H9 (cell line): ENCODE measurements at regions not wholly inside any gene's neighbourhood (a gene's known extent, or its start where the extent isn't known, plus 50 kb on each side); places are given as distances from the start of the nearest gene placed in this dataset.

Experiments
- DNase-seq: peaks from one replicate; pipeline ENCODE4 v3.0.0-alpha.2; 2017
- H2AFZ ChIP-seq: one replicate; pipeline ENCODE4 v1.6.1; 2013; ENCODE audit warnings: mild to moderate bottlenecking, low read length, control low read depth, moderate library complexity
- H2AK5ac ChIP-seq: 2 replicates; pipeline ENCODE4 v1.6.1; 2013; ENCODE audit warnings: low read length, control low read depth, mixed read lengths; ENCODE audit not compliant: insufficient read length
- H2BK120ac ChIP-seq: one replicate; pipeline ENCODE4 v1.6.1; 2013; ENCODE audit warnings: low read depth, mild to moderate bottlenecking, low read length, control low read depth, inconsistent platforms; ENCODE audit not compliant: poor library complexity, severe bottlenecking
- H2BK12ac ChIP-seq: 2 replicates; pipeline ENCODE4 v1.6.1; 2013; ENCODE audit warnings: low read length, control low read depth, mixed read lengths, low read depth; ENCODE audit not compliant: insufficient read length
- H2BK15ac ChIP-seq: 2 replicates; pipeline ENCODE4 v1.6.1; 2013; ENCODE audit warnings: low read depth, low read length, control low read depth
- H2BK20ac ChIP-seq: one replicate; pipeline ENCODE4 v1.6.1; 2013; ENCODE audit warnings: low read depth, mild to moderate bottlenecking, low read length, control low read depth, inconsistent platforms; ENCODE audit not compliant: poor library complexity, severe bottlenecking
- H2BK5ac ChIP-seq: 2 replicates; pipeline ENCODE4 v1.6.1; 2013; ENCODE audit warnings: low read length, control low read depth, mixed read lengths; ENCODE audit not compliant: insufficient read length
- H3K14ac ChIP-seq: 2 replicates; pipeline ENCODE4 v1.6.1; 2013; ENCODE audit warnings: low read length, control low read depth; ENCODE audit not compliant: insufficient read depth
- H3K18ac ChIP-seq: 2 replicates; pipeline ENCODE4 v1.6.1; 2013; ENCODE audit warnings: low read depth, mild to moderate bottlenecking, mixed read lengths, low read length, control low read depth; ENCODE audit not compliant: insufficient read length
- H3K23ac ChIP-seq: 2 replicates; pipeline ENCODE4 v1.6.1; 2013; ENCODE audit warnings: low read length, control low read depth, mixed read lengths, low read depth; ENCODE audit not compliant: insufficient read length
- H3K23me2 ChIP-seq: 2 replicates; pipeline ENCODE4 v1.6.1; 2013; ENCODE audit warnings: low read depth, mild to moderate bottlenecking, mixed read lengths, low read length, control low read depth; ENCODE audit not compliant: insufficient read length, poor library complexity, severe bottlenecking
- H3K27ac ChIP-seq: 2 replicates; pipeline ENCODE4 v1.5.1; 2013; ENCODE audit warnings: low read length, control low read depth, mixed read lengths, low read depth; ENCODE audit not compliant: insufficient read length
- H3K27me3 ChIP-seq: 2 replicates; pipeline ENCODE4 v1.6.1; 2013; ENCODE audit warnings: low read length, control low read depth, inconsistent platforms; ENCODE audit not compliant: insufficient read depth
- H3K4ac ChIP-seq: 2 replicates; pipeline ENCODE4 v1.6.1; 2013; ENCODE audit warnings: low read depth, mild to moderate bottlenecking, control low read depth, inconsistent platforms, low read length, moderate library complexity
- H3K4me1 ChIP-seq: 2 replicates; pipeline ENCODE4 v1.6.1; 2013; ENCODE audit warnings: low read length, control low read depth, inconsistent platforms; ENCODE audit not compliant: insufficient read depth
- H3K4me2 ChIP-seq: 2 replicates; pipeline ENCODE4 v1.6.1; 2013; ENCODE audit warnings: low read length, control low read depth, mixed read lengths; ENCODE audit not compliant: insufficient read length, insufficient read depth
- H3K56ac ChIP-seq: 2 replicates; pipeline ENCODE4 v1.6.1; 2013; ENCODE audit warnings: low read depth, mild to moderate bottlenecking, mixed read lengths, low read length, control low read depth; ENCODE audit not compliant: insufficient read length
- H3K79me1 ChIP-seq: 2 replicates; pipeline ENCODE4 v1.6.1; 2013; ENCODE audit warnings: low read depth, mild to moderate bottlenecking, moderate library complexity, low read length, control low read depth, inconsistent platforms; ENCODE audit not compliant: insufficient read depth, poor library complexity, severe bottlenecking
- H3K79me2 ChIP-seq: 2 replicates; pipeline ENCODE4 v1.6.1; 2013; ENCODE audit warnings: low read length, control low read depth, inconsistent platforms; ENCODE audit not compliant: insufficient read depth
- H3K9ac ChIP-seq: 2 replicates; pipeline ENCODE4 v1.6.1; 2013; ENCODE audit warnings: low read length, control low read depth, mixed read lengths; ENCODE audit not compliant: insufficient read length; ENCODE audit errors: extremely low read depth
- H3K9me3 ChIP-seq: one replicate; pipeline ENCODE4 v1.6.1; 2013; ENCODE audit warnings: low read depth, low read length, inconsistent platforms; ENCODE audit not compliant: control insufficient read depth
- H3T11ph ChIP-seq: one replicate; pipeline ENCODE4 v1.6.1; 2013; ENCODE audit warnings: mild to moderate bottlenecking, low read length, control low read depth, inconsistent platforms
- H4K20me1 ChIP-seq: one replicate; pipeline ENCODE4 v1.6.1; 2013; ENCODE audit not compliant: control insufficient read depth, insufficient read length, insufficient read depth
- H4K5ac ChIP-seq: 2 replicates; pipeline ENCODE4 v1.6.1; 2013; ENCODE audit warnings: low read depth, mild to moderate bottlenecking, mixed read lengths, low read length, control low read depth; ENCODE audit not compliant: insufficient read length
- H4K8ac ChIP-seq: replicated peaks from 2 replicates; pipeline ENCODE4 v1.6.1; 2013; ENCODE audit warnings: low read length, control low read depth, mixed read lengths, low read depth; ENCODE audit not compliant: insufficient read length
- H4K91ac ChIP-seq: 2 replicates; pipeline ENCODE4 v1.6.1; 2013; ENCODE audit warnings: low read depth, mild to moderate bottlenecking, moderate library complexity, mixed read lengths, low read length, control low read depth; ENCODE audit not compliant: insufficient read length
- H3K27ac Mint-ChIP-seq, 3 experiments: 2 replicates in 2 of 3; 3 replicates in 1 of 3; pipeline ENCODE4 v1.8.0; 2020 to 2021; ENCODE audit warnings: mixed read lengths in 3 of 3, mild to moderate bottlenecking in 1 of 3, moderate library complexity in 1 of 3
- H3K27me3 Mint-ChIP-seq: 2 replicates; pipeline ENCODE4 v1.8.0; 2021; ENCODE audit warnings: low read depth, mild to moderate bottlenecking, moderate library complexity, mixed read lengths
- H3K36me3 Mint-ChIP-seq, 3 experiments: 2 replicates in 2 of 3; 3 replicates in 1 of 3; pipeline ENCODE4 v1.8.0; 2020 to 2021; ENCODE audit warnings: low read depth in 3 of 3, mixed read lengths in 3 of 3; ENCODE audit not compliant: insufficient read depth in 1 of 3
- H3K4me1 Mint-ChIP-seq, 2 experiments: 2 replicates each; pipeline ENCODE4 v1.8.0; 2020; ENCODE audit warnings: mixed read lengths in 2 of 2
- H3K4me3 Mint-ChIP-seq, 2 experiments: 2 replicates in 1 of 2; 3 replicates in 1 of 2; pipeline ENCODE4 v1.8.0; 2020 to 2021; ENCODE audit warnings: mild to moderate bottlenecking in 2 of 2, mixed read lengths in 2 of 2, moderate library complexity in 1 of 2
- H3K9me3 Mint-ChIP-seq, 2 experiments: 2 replicates in 1 of 2; 3 replicates in 1 of 2; pipeline ENCODE4 v1.8.0; 2020; ENCODE audit warnings: mild to moderate bottlenecking in 2 of 2, mixed read lengths in 2 of 2, moderate library complexity in 1 of 2
- WGBS: extraction: QIAGEN DNeasy Blood & Tissue Kit; methylation state at CpG from one replicate; pipeline ENCODE4 v1.1.7; 2013; ENCODE audit warnings: missing lambda C conversion rate, low lambda C conversion rate, mixed read lengths; ENCODE audit not compliant: insufficient read length; ENCODE audit errors: extremely low coverage; 5-methylcytosine and 5-hydroxymethylcytosine counted together
- TF ChIP-seq, protein P1 (sequence below): fragments of 200-600 bp; sonication (generic); conservative IDR thresholded peaks from 3 replicates; pipeline ENCODE4 v1.8.0; 2021; ENCODE audit warnings: antibody characterized with exemption, mild to moderate bottlenecking

DNA sequence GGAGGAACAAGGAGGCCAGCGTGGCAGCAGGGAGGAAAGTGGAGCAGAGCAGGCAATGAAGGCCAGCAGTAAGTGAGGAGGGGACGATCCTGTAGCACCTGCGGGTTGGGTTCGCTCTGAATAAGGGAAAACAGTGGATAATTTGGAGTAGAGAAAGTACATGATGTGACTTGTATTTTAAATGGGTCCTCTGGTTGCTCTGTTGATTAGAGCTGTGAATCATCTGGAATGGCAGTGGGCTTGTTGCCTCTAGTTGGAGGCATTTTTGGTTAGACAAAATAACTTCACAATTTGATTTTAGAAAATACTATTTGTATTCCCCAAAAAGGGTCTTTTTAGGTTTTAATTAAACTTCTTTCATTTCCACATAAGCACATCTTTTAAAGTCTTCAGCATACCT, 277.4 kb downstream of the ARL4A start:
- Histone ChIP-seq H2BK12ac (no peak overlapping the region), H3K79me1 (no peaks in the 10 kb centered on the region), H3K27ac (no peak overlapping the region), H2BK5ac (no peak overlapping the region), H3K79me2 (no peaks in the 10 kb centered on the region), H3K4ac (no peak overlapping the region), H3T11ph (no peak overlapping the region), H2AFZ (no peak overlapping the region), H3K23ac (no peak overlapping the region), H3K23me2 (no peaks in the 10 kb centered on the region), H2BK20ac (no peak overlapping the region), H3K18ac (no peak overlapping the region), H4K91ac (no peak overlapping the region), H3K9ac (no peak overlapping the region), H3K14ac (no peak overlapping the region), H2AK5ac (no peak overlapping the region), H4K5ac (no peak overlapping the region), H3K56ac (no peak overlapping the region), H3K9me3 (no peaks in the 10 kb centered on the region), H2BK120ac (no peak overlapping the region), H3K4me2 (no peak overlapping the region), H3K4me1 (no peaks in the 10 kb centered on the region), H2BK15ac (no peak overlapping the region), H4K8ac (no peak overlapping the region), H4K20me1 (no peaks in the 10 kb centered on the region), H3K27me3 (no peaks in the 10 kb centered on the region)
- H3K4me3 Mint-ChIP-seq: no peak overlapping the region
- no peaks in the 10 kb centered on the region for H3K9me3 Mint-ChIP-seq
- TF ChIP-seq, protein P1, sequence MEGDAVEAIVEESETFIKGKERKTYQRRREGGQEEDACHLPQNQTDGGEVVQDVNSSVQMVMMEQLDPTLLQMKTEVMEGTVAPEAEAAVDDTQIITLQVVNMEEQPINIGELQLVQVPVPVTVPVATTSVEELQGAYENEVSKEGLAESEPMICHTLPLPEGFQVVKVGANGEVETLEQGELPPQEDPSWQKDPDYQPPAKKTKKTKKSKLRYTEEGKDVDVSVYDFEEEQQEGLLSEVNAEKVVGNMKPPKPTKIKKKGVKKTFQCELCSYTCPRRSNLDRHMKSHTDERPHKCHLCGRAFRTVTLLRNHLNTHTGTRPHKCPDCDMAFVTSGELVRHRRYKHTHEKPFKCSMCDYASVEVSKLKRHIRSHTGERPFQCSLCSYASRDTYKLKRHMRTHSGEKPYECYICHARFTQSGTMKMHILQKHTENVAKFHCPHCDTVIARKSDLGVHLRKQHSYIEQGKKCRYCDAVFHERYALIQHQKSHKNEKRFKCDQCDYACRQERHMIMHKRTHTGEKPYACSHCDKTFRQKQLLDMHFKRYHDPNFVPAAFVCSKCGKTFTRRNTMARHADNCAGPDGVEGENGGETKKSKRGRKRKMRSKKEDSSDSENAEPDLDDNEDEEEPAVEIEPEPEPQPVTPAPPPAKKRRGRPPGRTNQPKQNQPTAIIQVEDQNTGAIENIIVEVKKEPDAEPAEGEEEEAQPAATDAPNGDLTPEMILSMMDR: no peak
- no peak for DNase-seq
- peak overlapping the region in 2 of 3 experiments; percentile 2 to 28; a peak in 1 of 7 replicates for H3K27ac Mint-ChIP-seq
- H3K27me3 Mint-ChIP-seq: no peaks in the 10 kb centered on the region
- no peaks in the 10 kb centered on the region for H3K36me3 Mint-ChIP-seq
- WGBS: no CpG with 5 or more reads among the region's 4 CpGs
- peaks cover 5 to 16% of the 10 kb centered on the region in 2 experiments; a peak in 3 of 4 replicates for H3K4me1 Mint-ChIP-seq
